ENCODE measurements at regions not wholly inside any gene's neighbourhood (a gene's known extent, or its start where the extent isn't known, plus 50 kb on each side); places are given as distances from the start of the nearest gene placed in this dataset.
"Not testable (repeated sequence)": the region's sequence is repeated elsewhere in the genome, so short reads cannot be mapped to it uniquely, and the experiment has no call there.

- not testable (repeated sequence) for TF ChIP-seq CTCF (conservative IDR thresholded peaks at IDR 0.05; ENCODE audit: low read depth, low read length); EZH2phosphoT487 (IDR thresholded peaks at IDR 0.05; ENCODE audit: borderline replicate concordance, low read length)
Measured at GRCh38 chr1:31490596-31490995, 77.6 kb downstream of the SERINC2 start.

Measured in PC-3 (cell line).